GM12892 (cell line): ENCODE measurements at regions not wholly inside any gene's neighbourhood (a gene's known extent, or its start where the extent isn't known, plus 50 kb on each side); places are given as distances from the start of the nearest gene placed in this dataset.

Experiments used
- POLR2AphosphoS5 ChIP-seq: IDR thresholded peaks from 2 replicates; pipeline ENCODE4 v1.6.1; 2011; ENCODE audit warnings: low read depth, low read length, control low read depth
- TAF1 ChIP-seq: IDR thresholded peaks from 2 replicates; pipeline ENCODE4 v1.6.1; 2011; ENCODE audit warnings: low read depth, mild to moderate bottlenecking, control low read depth, low read length, borderline replicate concordance

GRCh38 chr4:177051473-177052060 is 258.1 kb upstream of the NEIL3 start:
- TF ChIP-seq POLR2AphosphoS5 (no peak), TAF1 (no peak)
